Endothelial cell of umbilical vein (primary cell): ENCODE measurements at regions not wholly inside any gene's neighbourhood (a gene's known extent, or its start where the extent isn't known, plus 50 kb on each side); places are given as distances from the start of the nearest gene placed in this dataset.

Source experiments
- BruUV-seq: library from RNA; stranded (reverse); fragments of 400-500 nt; replicated peaks from 2 replicates; lab custom pipeline; 2021; lab: Mats Ljungman, UMichigan
- CTCF ChIA-PET: fragments of 300-600, 350-600 bp; sonication (Branson Sonifier 250); formaldehyde crosslinking; loops from one replicate; lab custom pipeline; 2021; ENCODE audit warnings: antibody characterized with exemption, inconsistent platforms; lab: Charles Lee
- POLR2A ChIA-PET: fragments of 300-600, 350-600 bp; sonication (Branson Sonifier 250); formaldehyde crosslinking; loops from one replicate; lab custom pipeline; 2021; ENCODE audit warnings: antibody characterized with exemption, inconsistent platforms; lab: Charles Lee
- DNase-seq: peaks from one replicate; pipeline ENCODE4 v3.0.0-alpha.2; 2011; ENCODE audit warnings: low read depth, low spot score
- FAIRE-seq: peaks from 2 replicates; lab custom pipeline; 2011; peaks lifted over from hg19 to GRCh38; lab: Jason Lieb, UNC
- H2AFZ ChIP-seq: 2 replicates; pipeline ENCODE4 v1.6.0; 2012; ENCODE audit warnings: low read depth, low read length, control low read depth, inconsistent platforms
- H3K27ac ChIP-seq: 2 replicates; pipeline ENCODE4 v1.5.1; 2011; ENCODE audit warnings: low read depth, mild to moderate bottlenecking, control low read depth, low read length, moderate library complexity; ENCODE audit not compliant: insufficient read depth
- H3K27me3 ChIP-seq, 2 experiments: 2 replicates each; pipeline versions ENCODE4 v1.6.0 to v1.6.1; 2011; ENCODE audit warnings: low read length in 2 of 2, mixed read lengths in 1 of 2; ENCODE audit not compliant: control insufficient read depth in 2 of 2, insufficient read depth in 2 of 2
- H3K36me3 ChIP-seq, 2 experiments: 2 replicates in 1 of 2; 3 replicates in 1 of 2; pipeline ENCODE4 v1.5.1; 2011; ENCODE audit warnings: low read length in 2 of 2, mild to moderate bottlenecking in 1 of 2, moderate library complexity in 1 of 2; ENCODE audit not compliant: control insufficient read depth in 2 of 2, insufficient read depth in 2 of 2; ENCODE audit errors: extremely low read depth in 1 of 2
- H3K4me1 ChIP-seq: 3 replicates; pipeline ENCODE4 v1.5.1; 2011; ENCODE audit warnings: mild to moderate bottlenecking, low read length; ENCODE audit not compliant: control insufficient read depth, insufficient read depth; ENCODE audit errors: extremely low read depth
- H3K4me2 ChIP-seq: 2 replicates; pipeline ENCODE4 v1.6.1; 2011; ENCODE audit warnings: low read length, control low read depth, mixed read lengths; ENCODE audit not compliant: insufficient read depth
- H3K4me3 ChIP-seq, 3 experiments: fragments of 200-600 bp in 1 of 3; sonication (generic), shearing (Covaris generic) in 1 of 3; replicated peaks in 1 of 3; 2 replicates each; pipeline ENCODE4 v1.5.1; 2011 to 2016; ENCODE audit warnings: control low read depth in 3 of 3, low read length in 3 of 3, mild to moderate bottlenecking in 2 of 3, inconsistent platforms in 1 of 3, low read depth in 1 of 3, moderate library complexity in 1 of 3; ENCODE audit not compliant: insufficient read depth in 1 of 3
- H3K79me2 ChIP-seq: 2 replicates; pipeline ENCODE4 v1.6.0; 2012; ENCODE audit warnings: low read length, inconsistent platforms; ENCODE audit not compliant: control insufficient read depth, insufficient read depth
- H3K9ac ChIP-seq: replicated peaks from 2 replicates; pipeline ENCODE3; 2011; ENCODE audit warnings: low read length, control low read depth; ENCODE audit not compliant: insufficient read depth; ENCODE audit errors: extremely low read depth
- H3K9me1 ChIP-seq: replicated peaks from 3 replicates; pipeline ENCODE4 v1.6.0; 2011; ENCODE audit warnings: mild to moderate bottlenecking, low read length; ENCODE audit not compliant: control insufficient read depth, insufficient read depth; ENCODE audit errors: extremely low read depth
- H3K9me3 ChIP-seq: replicated peaks from 2 replicates; pipeline ENCODE4 v1.5.1; 2012; ENCODE audit warnings: low read length, inconsistent platforms; ENCODE audit not compliant: control insufficient read depth, insufficient read depth
- H4K20me1 ChIP-seq: replicated peaks from 2 replicates; pipeline ENCODE3; 2011; ENCODE audit warnings: mild to moderate bottlenecking, low read length; ENCODE audit not compliant: control insufficient read depth, insufficient read depth; ENCODE audit errors: extremely low read depth
- CTCF ChIP-seq, 2 donors: IDR thresholded peaks; 1 replicate in 1 of 2; 2 replicates in 1 of 2; pipeline ENCODE4 v1.5.1; 2011; ENCODE audit warnings: low read length in 2 of 2, mild to moderate bottlenecking in 2 of 2, moderate library complexity in 2 of 2, control low read depth in 1 of 2, inconsistent platforms in 1 of 2, low read depth in 1 of 2; ENCODE audit not compliant: insufficient read depth in 1 of 2; ENCODE audit errors: extremely low read depth in 1 of 2
- EZH2 ChIP-seq: IDR thresholded peaks from 2 replicates; pipeline ENCODE4 v1.6.1; 2012; ENCODE audit warnings: borderline replicate concordance, low read depth, mild to moderate bottlenecking, moderate library complexity, low read length, inconsistent platforms; ENCODE audit not compliant: severe bottlenecking
- GATA2 ChIP-seq: IDR thresholded peaks from 2 replicates; pipeline ENCODE4 v1.7.0; 2011; ENCODE audit warnings: low read depth, mild to moderate bottlenecking, moderate library complexity, mixed read lengths, low read length; ENCODE audit not compliant: insufficient read length, insufficient read depth
- JUN ChIP-seq: IDR thresholded peaks from 2 replicates; pipeline ENCODE4 v1.6.1; 2011; ENCODE audit warnings: borderline replicate concordance, low read depth; ENCODE audit not compliant: insufficient read length, insufficient read depth
- MAX ChIP-seq: IDR thresholded peaks from 2 replicates; pipeline ENCODE4 v1.6.1; 2011; ENCODE audit not compliant: insufficient read depth, insufficient read length
- POLR2A ChIP-seq: IDR thresholded peaks from 2 replicates; pipeline ENCODE4 v1.6.1; 2012; ENCODE audit warnings: low read depth, mild to moderate bottlenecking, control low read depth, low read length
- POLR2AphosphoS5 ChIP-seq: IDR thresholded peaks from 2 replicates; pipeline ENCODE4 v1.6.1; 2012; ENCODE audit warnings: low read depth, mild to moderate bottlenecking, control low read depth, low read length, moderate library complexity; ENCODE audit not compliant: insufficient read depth
- dilution Hi-C: fragments of 300-500 bp; cut with MboI; formaldehyde crosslinking; loops from one replicate; pipeline ENCODE4 v1.15.0; 2019; ENCODE audit warnings: low sequenced_read_pairs; ENCODE audit not compliant: extremely low pct_ligation_motif_present
- intact Hi-C: fragments of 100-400 bp; cut with micrococcal nuclease; formaldehyde crosslinking; loops from one replicate; pipeline ENCODE4 v1.10.0; 2022

- Histone ChIP-seq H3K27ac (no peak overlapping the region), H3K27me3 (peaks cover 0 to 3% of the 10 kb centered on the region in 2 experiments), H3K4me1 (no peaks in the 10 kb centered on the region), H3K4me3 (no peak overlapping the region), H3K79me2 (no peaks in the 10 kb centered on the region), H3K9me3 (no peaks in the 10 kb centered on the region), H3K9ac (no peak overlapping the region), H4K20me1 (no peaks in the 10 kb centered on the region), H3K36me3 (no peaks in the 10 kb centered on the region), H2AFZ (no peak overlapping the region), H3K9me1 (no peaks in the 10 kb centered on the region), H3K4me2 (no peak overlapping the region)
- DNase-seq (no peak), FAIRE-seq (no peak)
- no TSS peak for BruUV-seq
- ChIA-PET CTCF (no interaction called here), POLR2A (no interaction called here)
- dilution Hi-C loops (no loop called here), intact Hi-C loops (no loop called here)
- TF ChIP-seq EZH2 (no peak), JUN (no peak)
These were observed 505.7 kb upstream of the IL12A start for GRCh38 chr3:159482994-159483367.

- no peak overlapping the region for H3K4me2 ChIP-seq
- ChIA-PET POLR2A (no interaction called here), CTCF (interaction anchor here (0.6 to 1.3 kb wide), 8 partner anchors 13 to 226 kb away, joined by 3 to 7 read pairs (median 4); no protein-coding TSS in a partner anchor)
- BruUV-seq = no TSS peak
- TF ChIP-seq MAX (no peak), POLR2AphosphoS5 (no peak), GATA2 (no peak), POLR2A (no peak), EZH2 (no peak), JUN (no peak), CTCF (IDR thresholded peaks at IDR 0.05; ENCODE audit: extremely low read depth in 1 of 2, insufficient read depth in 1 of 2, low read depth in 1 of 2, low read length in 2 of 2) (peak; percentile 9 to 13)
- no peaks in the 10 kb centered on the region for H3K36me3 ChIP-seq
- H3K27me3 ChIP-seq = peaks cover 0 to 3% of the 10 kb centered on the region in 2 experiments
- no peak overlapping the region for H3K27ac ChIP-seq
- H3K9me1 ChIP-seq = no peaks in the 10 kb centered on the region
- H3K4me1 ChIP-seq = no peaks in the 10 kb centered on the region
- dilution Hi-C loops (no loop called here), intact Hi-C loops (no loop called here)
- DNase-seq (peak; percentile 9), FAIRE-seq (no peak)
- no peaks in the 10 kb centered on the region for H3K9me3 ChIP-seq
- H3K79me2 ChIP-seq = no peaks in the 10 kb centered on the region
- H2AFZ ChIP-seq = no peak overlapping the region
- no peak overlapping the region for H3K4me3 ChIP-seq
- H3K9ac ChIP-seq = no peak overlapping the region
- H4K20me1 ChIP-seq = no peaks in the 10 kb centered on the region
These were observed 502.1 kb upstream of the IL12A start for GRCh38 chr3:159486580-159486979.
